ENCODE measurements at regions not wholly inside any gene's neighbourhood (a gene's known extent, or its start where the extent isn't known, plus 50 kb on each side); places are given as distances from the start of the nearest gene placed in this dataset.

- Histone ChIP-seq H3K27me3 (ENCODE audit: insufficient read depth, poor library complexity, severe bottlenecking) (no peaks in the 10 kb centered on the region), H3K4me3 (replicated peaks; ENCODE audit: insufficient read depth, low read length) (no peak overlapping the region), H3K27ac (replicated peaks) (no peak overlapping the region)
- TF ChIP-seq REST (IDR thresholded peaks at IDR 0.05; ENCODE audit: insufficient replicate concordance, low read depth) (no peak), CTCF (IDR thresholded peaks at IDR 0.05; ENCODE audit: insufficient read depth, low read length) (no peak), GABPA (IDR thresholded peaks at IDR 0.05; ENCODE audit: low read depth) (no peak), SPI1 (IDR thresholded peaks at IDR 0.05; ENCODE audit: borderline replicate concordance, low read depth) (no peak), POLR2AphosphoS5 (IDR thresholded peaks at IDR 0.05; ENCODE audit: low read depth) (no peak)
- no peak for DNase-seq (ENCODE audit: low read depth in 1 of 2, low spot score in 1 of 2)
Observed at GRCh38 chr3:24622696-24623225, 128.1 kb upstream of the THRB start.

GRCh38 chr3:24623657-24624056 is 129.0 kb upstream of the THRB start:
- Histone ChIP-seq H3K4me3 (replicated peaks; ENCODE audit: insufficient read depth, low read length) (no peak overlapping the region), H3K27me3 (ENCODE audit: insufficient read depth, poor library complexity, severe bottlenecking) (no peaks in the 10 kb centered on the region), H3K27ac (replicated peaks) (no peak overlapping the region)
- DNase-seq (ENCODE audit: low read depth in 1 of 2, low spot score in 1 of 2) = no peak
- TF ChIP-seq CTCF (IDR thresholded peaks at IDR 0.05; ENCODE audit: insufficient read depth, low read length) (no peak), REST (IDR thresholded peaks at IDR 0.05; ENCODE audit: insufficient replicate concordance, low read depth) (no peak), POLR2AphosphoS5 (IDR thresholded peaks at IDR 0.05; ENCODE audit: low read depth) (no peak), SPI1 (IDR thresholded peaks at IDR 0.05; ENCODE audit: borderline replicate concordance, low read depth) (no peak), GABPA (IDR thresholded peaks at IDR 0.05; ENCODE audit: low read depth) (no peak)

GRCh38 chr3:24624938-24625681 is 130.5 kb upstream of the THRB start:
- Histone ChIP-seq H3K27me3 (ENCODE audit: insufficient read depth, poor library complexity, severe bottlenecking) (no peaks in the 10 kb centered on the region), H3K27ac (replicated peaks) (no peak overlapping the region), H3K4me3 (replicated peaks; ENCODE audit: insufficient read depth, low read length) (no peak overlapping the region)
- TF ChIP-seq CTCF (IDR thresholded peaks at IDR 0.05; ENCODE audit: insufficient read depth, low read length) (no peak), POLR2AphosphoS5 (IDR thresholded peaks at IDR 0.05; ENCODE audit: low read depth) (no peak), SPI1 (IDR thresholded peaks at IDR 0.05; ENCODE audit: borderline replicate concordance, low read depth) (no peak), GABPA (IDR thresholded peaks at IDR 0.05; ENCODE audit: low read depth) (no peak), REST (IDR thresholded peaks at IDR 0.05; ENCODE audit: insufficient replicate concordance, low read depth) (no peak)
- no peak for DNase-seq (ENCODE audit: low read depth in 1 of 2, low spot score in 1 of 2)
